K562 (cell line): ENCODE measurements at regions not wholly inside any gene's neighbourhood (a gene's known extent, or its start where the extent isn't known, plus 50 kb on each side); places are given as distances from the start of the nearest gene placed in this dataset.

Source experiments
- ATAC-seq: fragments of 200-7000 bp; cut with Tn5 transposase; 3 replicates; pipeline ENCODE4 v1.9.1; 2020; ENCODE audit warnings: moderate library complexity
- BruUV-seq: library from RNA; stranded (reverse); fragments of 400-500 nt; replicated peaks from 2 replicates; lab custom pipeline; 2021; lab: Mats Ljungman, UMichigan
- CTCF ChIA-PET: fragments of 300-600 bp; formaldehyde crosslinking; extraction: SDS; loops from one replicate; lab custom pipeline; 2021; ENCODE audit warnings: low intra/inter-chr PET ratio; lab: Yijun Ruan, JAX
- POLR2A ChIA-PET: fragments of 300-600, 350-650 bp; sonication (Branson Sonifier 250); formaldehyde crosslinking; extraction: SDS; loops from one replicate; lab custom pipeline; 2021; ENCODE audit warnings: antibody characterized with exemption, inconsistent platforms; lab: Yijun Ruan, JAX
- DNase-seq, 4 experiments: peaks; one replicate each; pipeline versions ENCODE4 v3.0.0 to v3.0.0-alpha.2; 2011 to 2018; ENCODE audit warnings: low spot score in 3 of 4, mixed read lengths in 3 of 4; ENCODE audit errors: extremely low read depth in 1 of 4
- FAIRE-seq: peaks from 2 replicates; lab custom pipeline; 2011; peaks lifted over from hg19 to GRCh38; lab: Jason Lieb, UNC
- H2AFZ ChIP-seq: 2 replicates; pipeline ENCODE4 v1.6.0; 2011; ENCODE audit warnings: low read depth, low read length, control low read depth, inconsistent platforms
- H3K27ac ChIP-seq: fragments of 200-600 bp; 3 replicates; pipeline ENCODE4 v1.8.0; 2011; ENCODE audit warnings: low read depth, mild to moderate bottlenecking, control low read depth, inconsistent platforms, low read length, moderate library complexity, mixed read lengths; ENCODE audit errors: extremely low read depth
- H3K27me3 ChIP-seq, 2 experiments: fragments of 300-600 bp in 1 of 2; 2 replicates in 1 of 2; 3 replicates in 1 of 2; pipeline versions ENCODE4 v1.6.0 to v1.8.0; 2011; ENCODE audit warnings: inconsistent platforms in 2 of 2, low read length in 2 of 2, mild to moderate bottlenecking in 1 of 2, mixed read lengths in 1 of 2, moderate library complexity in 1 of 2; ENCODE audit not compliant: control insufficient read depth in 2 of 2, insufficient read depth in 2 of 2
- H3K36me3 ChIP-seq: fragments of 300-600 bp; 3 replicates; pipeline ENCODE4 v1.8.0; 2011; ENCODE audit warnings: mild to moderate bottlenecking, low read length, inconsistent platforms; ENCODE audit not compliant: control insufficient read depth, insufficient read depth
- H3K4me1 ChIP-seq, 2 experiments: fragments of 200-600 bp in 1 of 2; replicated peaks in 1 of 2; 2 replicates in 1 of 2; 3 replicates in 1 of 2; pipeline versions ENCODE4 v1.5.1 to v1.8.0; 2011; ENCODE audit warnings: inconsistent platforms in 2 of 2, low read length in 2 of 2, mild to moderate bottlenecking in 1 of 2, mixed read lengths in 1 of 2, moderate library complexity in 1 of 2; ENCODE audit not compliant: control insufficient read depth in 2 of 2, insufficient read depth in 2 of 2
- H3K4me2 ChIP-seq: 2 replicates; pipeline ENCODE4 v1.6.1; 2011; ENCODE audit warnings: low read length, control low read depth, inconsistent platforms, mixed read lengths; ENCODE audit not compliant: insufficient read depth
- H3K4me3 ChIP-seq: fragments of 200-600 bp; sonication (generic), shearing (Covaris generic); 2 replicates; pipeline ENCODE4 v1.5.1; 2016; ENCODE audit warnings: control low read depth, inconsistent platforms
- H3K79me2 ChIP-seq: fragments of 200-600 bp; 3 replicates; pipeline ENCODE4 v1.8.0; 2011; ENCODE audit warnings: low read length, inconsistent platforms; ENCODE audit not compliant: control insufficient read depth, insufficient read depth
- H3K9ac ChIP-seq, 2 experiments: 2 replicates each; pipeline versions ENCODE4 v1.6.0 to v1.6.1; 2011; ENCODE audit warnings: low read depth in 2 of 2, low read length in 2 of 2, control low read depth in 1 of 2, inconsistent platforms in 1 of 2, mild to moderate bottlenecking in 1 of 2, mixed read lengths in 1 of 2; ENCODE audit not compliant: insufficient read depth in 1 of 2
- H3K9me1 ChIP-seq: one replicate; pipeline ENCODE4 v1.6.0; 2011; ENCODE audit warnings: inconsistent platforms, mild to moderate bottlenecking, low read length, moderate library complexity; ENCODE audit not compliant: control insufficient read depth, insufficient read depth
- H3K9me3 ChIP-seq: replicated peaks from 2 replicates; pipeline ENCODE4 v1.5.1; 2011; ENCODE audit warnings: low read depth, low read length, inconsistent platforms; ENCODE audit not compliant: control insufficient read depth, insufficient read depth
- H4K20me1 ChIP-seq: replicated peaks from 2 replicates; pipeline ENCODE4 v1.6.1; 2011; ENCODE audit warnings: low read length, inconsistent platforms, mixed read lengths; ENCODE audit not compliant: control insufficient read depth, insufficient read depth
- ETV5 ChIP-seq: sonication (generic); formaldehyde crosslinking; IDR thresholded peaks from 2 replicates; pipeline ENCODE4 v1.4.0; 2020; ENCODE audit warnings: low read depth, mild to moderate bottlenecking, missing genetic modification reagents
- ETV6 ChIP-seq, 3 experiments: fragments of 150-350 bp in 1 of 3; sonication (generic) in 1 of 3; formaldehyde crosslinking in 1 of 3; IDR thresholded peaks; 2 replicates each; pipeline versions ENCODE4 v1.6.1 to v1.8.0; 2014 to 2022; ENCODE audit warnings: borderline replicate concordance in 2 of 3, low read depth in 2 of 3, antibody characterized with exemption in 1 of 3, low read length in 1 of 3, mild to moderate bottlenecking in 1 of 3, missing genetic modification reagents in 1 of 3
- GABPA ChIP-seq: fragments of 200-800 bp; sonication (Bioruptor generic); conservative IDR thresholded peaks from 2 replicates; pipeline ENCODE4 v1.6.1; 2016; ENCODE audit warnings: low read depth, missing genetic modification characterization, missing compliant biosample characterization
- GATAD2A ChIP-seq: fragments of 450-650 bp; IDR thresholded peaks from 2 replicates; pipeline ENCODE4 v1.6.1; 2017
- LCOR ChIP-seq: sonication (generic); formaldehyde crosslinking; IDR thresholded peaks from 2 replicates; pipeline ENCODE4 v1.8.0; 2022; ENCODE audit warnings: mild to moderate bottlenecking, missing genetic modification reagents
- MAFG ChIP-seq: fragments of 450-650 bp; conservative IDR thresholded peaks from 2 replicates; pipeline ENCODE4 v1.6.1; 2016; ENCODE audit warnings: missing genetic modification characterization, missing compliant biosample characterization
- MAFK ChIP-seq: IDR thresholded peaks from 2 replicates; pipeline ENCODE4 v1.6.1; 2011; ENCODE audit warnings: low read length, improper control_type of control experiment
- NR3C1 ChIP-seq: sonication (generic); formaldehyde crosslinking; IDR thresholded peaks from 2 replicates; pipeline ENCODE4 v1.8.1; 2022; ENCODE audit warnings: missing genetic modification reagents
- RAD21 ChIP-seq, 2 experiments: fragments of 250-450 bp in 1 of 2; fragments of 450-650 bp in 1 of 2; sonication (Bioruptor Pico) in 1 of 2; formaldehyde crosslinking in 1 of 2; IDR thresholded peaks in 1 of 2; conservative IDR thresholded peaks in 1 of 2; 2 replicates each; pipeline versions ENCODE4 v1.4.0 to v1.8.0; 2020 to 2022; ENCODE audit warnings: mild to moderate bottlenecking in 2 of 2, moderate library complexity in 1 of 2
- RBFOX2 ChIP-seq: fragments of 200-400 bp; formaldehyde crosslinking; IDR thresholded peaks from 2 replicates; pipeline ENCODE4 v1.6.1; 2017; ENCODE audit warnings: low read depth, mild to moderate bottlenecking, low read length, moderate library complexity
- SRF ChIP-seq, 2 experiments: fragments of 250-450, 450-650 bp in 1 of 2; sonication (Bioruptor Pico) in 1 of 2; sonication (generic) in 1 of 2; formaldehyde crosslinking; IDR thresholded peaks; 2 replicates each; pipeline versions ENCODE4 v1.5.0 to v1.5.1; 2020 to 2022; ENCODE audit warnings: mild to moderate bottlenecking in 1 of 2, missing genetic modification reagents in 1 of 2
- U2AF1 ChIP-seq: fragments of 200-400 bp; formaldehyde crosslinking; optimal IDR thresholded peaks from 2 replicates; pipeline ENCODE3; 2017; ENCODE audit warnings: mild to moderate bottlenecking, low read depth, low read length, moderate library complexity
- WGBS: fragments of 100-300 bp; shearing (Covaris generic); methylation state at CpG from one replicate; pipeline ENCODE4 v1.1.6; 2016; ENCODE audit warnings: low coverage, mixed read lengths; ENCODE audit not compliant: insufficient coverage; ENCODE audit errors: missing lambda C conversion rate; 5-methylcytosine and 5-hydroxymethylcytosine counted together
- in situ Hi-C: fragments of 300-500 bp; cut with MboI; formaldehyde crosslinking; loops from 4 replicates; pipeline ENCODE4 v1.15.0; 2018; ENCODE audit warnings: inconsistent platforms, mixed read lengths
- intact Hi-C: fragments of 100-400 bp; cut with micrococcal nuclease; formaldehyde crosslinking; loops from 2 replicates; pipeline ENCODE4 v1.14.2; 2022
- TF ChIP-seq, protein P1 (sequence below): IDR thresholded peaks from 3 replicates; pipeline ENCODE4 v1.6.1; 2011; ENCODE audit warnings: borderline replicate concordance, mild to moderate bottlenecking; ENCODE audit not compliant: insufficient read length, insufficient read depth

DNA sequence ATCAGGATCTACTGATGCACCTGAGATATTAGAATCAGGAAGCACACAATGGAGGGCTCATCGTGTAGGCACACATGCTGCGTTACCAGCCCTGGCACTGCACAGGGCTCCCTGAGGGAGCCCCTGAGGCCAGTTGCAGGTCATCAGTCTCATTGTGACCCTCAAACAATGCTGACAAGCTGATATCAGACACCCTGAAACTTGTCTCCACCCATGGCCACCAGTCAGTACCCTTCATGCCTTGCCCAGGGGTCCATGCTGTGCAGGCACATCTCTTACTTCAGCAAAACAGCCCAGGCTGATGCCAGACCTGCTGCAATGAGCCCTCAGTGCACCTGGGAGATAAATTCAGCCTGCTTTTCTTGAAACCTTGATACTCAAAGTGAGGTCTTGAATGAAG, 59.5 kb upstream of the SLC6A11 start:
- H3K27me3 ChIP-seq = no peaks in the 10 kb centered on the region; a peak in 1 of 5 replicates
- no peak overlapping the region for H2AFZ ChIP-seq
- ChIA-PET POLR2A (interaction anchor here (0.5 kb wide), 1 partner anchor 150 kb away, joined by 3 read pairs; no protein-coding TSS in a partner anchor), CTCF (no interaction called here)
- ATAC-seq (no peak), DNase-seq (no peak), FAIRE-seq (no peak)
- WGBS = 0% methylated on average over 2 of the region's 2 CpGs
- H3K4me2 ChIP-seq = no peak overlapping the region
- H3K79me2 ChIP-seq = no peaks in the 10 kb centered on the region
- no peak overlapping the region for H3K27ac ChIP-seq
- in situ Hi-C loops = loop anchor here (5.0 to 25.0 kb wide), 2 partner anchors 306 to 906 kb away; no protein-coding TSS in a partner anchor
- no peaks in the 10 kb centered on the region for H3K9me3 ChIP-seq
- intact Hi-C loops = loop anchor here (10.0 kb wide), 1 partner anchor 228 kb away; no protein-coding TSS in a partner anchor
- peaks cover 2% of the 10 kb centered on the region; the same call in 1 of the 2 replicates for H4K20me1 ChIP-seq
- no peaks in the 10 kb centered on the region for H3K4me1 ChIP-seq
- BruUV-seq = no TSS peak
- H3K9ac ChIP-seq = no peak overlapping the region
- no peak for TF ChIP-seq LCOR (CRISPR knock-in tag)
- TF ChIP-seq GATAD2A = no peak
- TF ChIP-seq RAD21 (CRISPR knock-in tag; conservative IDR thresholded peaks at IDR 0.05 in 1 of 2, IDR thresholded peaks at IDR 0.05 in 1 of 2) = no peak
- no peaks in the 10 kb centered on the region for H3K36me3 ChIP-seq
- H3K9me1 ChIP-seq = no peaks in the 10 kb centered on the region
- H3K4me3 ChIP-seq = no peak overlapping the region

DNA sequence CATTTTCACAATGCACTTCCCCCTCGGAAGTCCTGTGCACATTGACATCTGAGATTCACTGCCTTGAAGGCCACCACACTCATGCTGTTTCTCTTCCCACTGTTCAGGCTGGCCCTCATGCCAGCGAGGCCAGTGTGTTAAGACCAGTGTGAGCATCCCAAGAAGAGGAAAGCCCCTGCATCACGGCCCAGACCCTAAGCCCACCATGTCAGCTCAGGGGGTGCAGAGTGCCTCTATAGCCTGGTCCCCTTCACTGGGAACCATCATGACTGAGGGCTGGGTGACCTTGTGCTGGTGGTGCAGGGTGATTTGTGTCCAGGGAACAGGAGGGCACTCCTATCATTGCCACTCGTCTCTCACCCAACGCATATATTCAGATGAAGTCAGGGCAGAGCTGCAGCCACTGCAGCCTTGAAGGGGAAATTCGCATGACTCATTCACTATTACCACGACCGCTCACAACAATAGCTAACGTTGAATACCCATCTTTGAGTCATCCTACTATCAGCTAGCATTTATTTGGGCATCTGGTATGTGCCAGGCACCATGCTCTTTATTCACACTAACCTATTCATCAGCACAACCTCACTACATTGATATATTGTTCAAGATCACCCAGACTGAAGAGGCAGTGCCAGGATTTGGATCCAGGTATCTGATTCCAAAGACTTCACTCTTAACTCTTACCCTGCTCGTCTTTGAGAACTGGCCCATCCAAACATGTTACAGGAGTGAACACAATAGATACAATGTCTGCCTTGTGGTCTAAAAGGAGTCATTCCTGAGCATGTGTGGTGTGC, 58.8 kb upstream of the SLC6A11 start:
- no peaks in the 10 kb centered on the region; a peak in 1 of 5 replicates for H3K27me3 ChIP-seq
- intact Hi-C loops = loop anchor here (10.0 kb wide), 1 partner anchor 228 kb away; no protein-coding TSS in a partner anchor
- CTCF ChIA-PET = no interaction called here
- no peak overlapping the region for H2AFZ ChIP-seq
- peaks cover 2% of the 10 kb centered on the region; the same call in 1 of the 2 replicates for H4K20me1 ChIP-seq
- no peaks in the 10 kb centered on the region for H3K9me1 ChIP-seq
- no peak overlapping the region for H3K9ac ChIP-seq
- H3K36me3 ChIP-seq = no peaks in the 10 kb centered on the region
- DNase-seq = no peak
- BruUV-seq = no TSS peak
- no peaks in the 10 kb centered on the region for H3K9me3 ChIP-seq
- H3K27ac ChIP-seq = no peak overlapping the region
- no peak overlapping the region for H3K4me3 ChIP-seq
- no peak for FAIRE-seq
- WGBS = under 1% methylated on average over 10 of the region's 10 CpGs
- H3K4me2 ChIP-seq = no peak overlapping the region
- POLR2A ChIA-PET = no interaction called here
- no peaks in the 10 kb centered on the region for H3K79me2 ChIP-seq
- in situ Hi-C loops = loop anchor here (5.0 to 25.0 kb wide), 2 partner anchors 305 to 905 kb away; no protein-coding TSS in a partner anchor
- no peaks in the 10 kb centered on the region for H3K4me1 ChIP-seq
- no peak for ATAC-seq
- TF ChIP-seq ETV6 (IDR thresholded peaks at IDR 0.05; ENCODE audit: borderline replicate concordance in 1 of 2, low read depth in 2 of 2, low read length in 1 of 2) (no peak), ETV6 (CRISPR knock-in tag; IDR thresholded peaks at IDR 0.05; ENCODE audit: borderline replicate concordance) (no peak), NR3C1 (CRISPR knock-in tag) (no peak), RBFOX2 (no peak), MAFK (no peak), GABPA (tag) (no peak), MAFG (tag) (no peak), ETV5 (CRISPR knock-in tag) (no peak), U2AF1 (no peak), SRF (CRISPR knock-in tag; IDR thresholded peaks at IDR 0.05) (no peak)
- TF ChIP-seq, protein P1, sequence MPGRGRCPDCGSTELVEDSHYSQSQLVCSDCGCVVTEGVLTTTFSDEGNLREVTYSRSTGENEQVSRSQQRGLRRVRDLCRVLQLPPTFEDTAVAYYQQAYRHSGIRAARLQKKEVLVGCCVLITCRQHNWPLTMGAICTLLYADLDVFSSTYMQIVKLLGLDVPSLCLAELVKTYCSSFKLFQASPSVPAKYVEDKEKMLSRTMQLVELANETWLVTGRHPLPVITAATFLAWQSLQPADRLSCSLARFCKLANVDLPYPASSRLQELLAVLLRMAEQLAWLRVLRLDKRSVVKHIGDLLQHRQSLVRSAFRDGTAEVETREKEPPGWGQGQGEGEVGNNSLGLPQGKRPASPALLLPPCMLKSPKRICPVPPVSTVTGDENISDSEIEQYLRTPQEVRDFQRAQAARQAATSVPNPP = no peak
